ENCODE measurements at regions not wholly inside any gene's neighbourhood (a gene's known extent, or its start where the extent isn't known, plus 50 kb on each side); places are given as distances from the start of the nearest gene placed in this dataset.

DNA sequence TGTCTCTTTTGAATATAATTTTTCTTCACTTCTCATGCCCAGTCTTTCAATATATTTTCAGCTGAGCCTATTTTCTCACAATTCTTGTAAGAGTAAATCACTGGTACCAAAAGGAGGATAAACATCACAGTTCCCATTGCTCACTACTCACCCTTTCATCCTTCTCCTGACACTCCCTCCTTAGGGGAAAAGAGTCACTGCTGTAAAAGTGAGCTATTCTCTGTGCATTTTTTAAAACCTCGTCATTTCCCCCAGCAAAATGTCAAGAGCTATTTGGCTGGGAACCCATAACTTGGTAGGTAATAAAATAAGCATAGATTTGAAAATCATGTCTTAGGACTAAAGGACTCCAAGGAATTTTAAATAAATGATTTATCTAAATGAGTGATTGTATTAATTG is 340.1 kb upstream of the GYPC start:
- TF ChIP-seq, protein P1, sequence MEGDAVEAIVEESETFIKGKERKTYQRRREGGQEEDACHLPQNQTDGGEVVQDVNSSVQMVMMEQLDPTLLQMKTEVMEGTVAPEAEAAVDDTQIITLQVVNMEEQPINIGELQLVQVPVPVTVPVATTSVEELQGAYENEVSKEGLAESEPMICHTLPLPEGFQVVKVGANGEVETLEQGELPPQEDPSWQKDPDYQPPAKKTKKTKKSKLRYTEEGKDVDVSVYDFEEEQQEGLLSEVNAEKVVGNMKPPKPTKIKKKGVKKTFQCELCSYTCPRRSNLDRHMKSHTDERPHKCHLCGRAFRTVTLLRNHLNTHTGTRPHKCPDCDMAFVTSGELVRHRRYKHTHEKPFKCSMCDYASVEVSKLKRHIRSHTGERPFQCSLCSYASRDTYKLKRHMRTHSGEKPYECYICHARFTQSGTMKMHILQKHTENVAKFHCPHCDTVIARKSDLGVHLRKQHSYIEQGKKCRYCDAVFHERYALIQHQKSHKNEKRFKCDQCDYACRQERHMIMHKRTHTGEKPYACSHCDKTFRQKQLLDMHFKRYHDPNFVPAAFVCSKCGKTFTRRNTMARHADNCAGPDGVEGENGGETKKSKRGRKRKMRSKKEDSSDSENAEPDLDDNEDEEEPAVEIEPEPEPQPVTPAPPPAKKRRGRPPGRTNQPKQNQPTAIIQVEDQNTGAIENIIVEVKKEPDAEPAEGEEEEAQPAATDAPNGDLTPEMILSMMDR (IDR thresholded peaks at IDR 0.05): no peak
- TF ChIP-seq POLR2A (IDR thresholded peaks at IDR 0.05): no peak

All from right lobe of liver (tissue), 4 donors.